ENCODE measurements at regions not wholly inside any gene's neighbourhood (a gene's known extent, or its start where the extent isn't known, plus 50 kb on each side); places are given as distances from the start of the nearest gene placed in this dataset.

DNA sequence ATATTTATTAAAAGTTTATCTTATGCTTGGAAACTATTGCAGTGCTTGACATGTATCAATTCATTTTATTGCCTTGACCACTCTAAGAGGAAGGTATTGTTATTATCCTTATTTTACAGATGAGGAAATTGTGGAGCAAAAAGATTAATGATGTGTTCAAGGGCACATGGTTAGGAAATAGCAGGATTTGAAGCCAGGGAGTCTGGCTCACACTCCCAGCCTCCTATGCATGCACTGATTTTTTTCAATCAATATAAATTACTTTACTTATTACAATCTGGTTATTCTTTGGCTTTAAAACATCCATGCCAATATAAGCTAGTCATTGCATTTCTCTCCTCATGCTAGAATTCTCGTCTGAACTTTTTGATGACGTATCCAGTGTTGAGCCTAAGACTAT lies 94.2 kb upstream of the TBX5 start:
- TF ChIP-seq, protein P1, sequence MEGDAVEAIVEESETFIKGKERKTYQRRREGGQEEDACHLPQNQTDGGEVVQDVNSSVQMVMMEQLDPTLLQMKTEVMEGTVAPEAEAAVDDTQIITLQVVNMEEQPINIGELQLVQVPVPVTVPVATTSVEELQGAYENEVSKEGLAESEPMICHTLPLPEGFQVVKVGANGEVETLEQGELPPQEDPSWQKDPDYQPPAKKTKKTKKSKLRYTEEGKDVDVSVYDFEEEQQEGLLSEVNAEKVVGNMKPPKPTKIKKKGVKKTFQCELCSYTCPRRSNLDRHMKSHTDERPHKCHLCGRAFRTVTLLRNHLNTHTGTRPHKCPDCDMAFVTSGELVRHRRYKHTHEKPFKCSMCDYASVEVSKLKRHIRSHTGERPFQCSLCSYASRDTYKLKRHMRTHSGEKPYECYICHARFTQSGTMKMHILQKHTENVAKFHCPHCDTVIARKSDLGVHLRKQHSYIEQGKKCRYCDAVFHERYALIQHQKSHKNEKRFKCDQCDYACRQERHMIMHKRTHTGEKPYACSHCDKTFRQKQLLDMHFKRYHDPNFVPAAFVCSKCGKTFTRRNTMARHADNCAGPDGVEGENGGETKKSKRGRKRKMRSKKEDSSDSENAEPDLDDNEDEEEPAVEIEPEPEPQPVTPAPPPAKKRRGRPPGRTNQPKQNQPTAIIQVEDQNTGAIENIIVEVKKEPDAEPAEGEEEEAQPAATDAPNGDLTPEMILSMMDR (conservative IDR thresholded peaks at IDR 0.05; ENCODE audit: low read depth, low read length): no peak
- TF ChIP-seq EZH2phosphoT487 (IDR thresholded peaks at IDR 0.05; ENCODE audit: borderline replicate concordance, low read length): no peak
- TF ChIP-seq EZH2 (IDR thresholded peaks at IDR 0.05; ENCODE audit: low read length, unreplicated experiment): no peak
